GM21367 (cell line): ENCODE measurements at regions not wholly inside any gene's neighbourhood (a gene's known extent, or its start where the extent isn't known, plus 50 kb on each side); places are given as distances from the start of the nearest gene placed in this dataset.
"Not testable (repeated sequence)": the region's sequence is repeated elsewhere in the genome, so short reads cannot be mapped to it uniquely, and the experiment has no call there.

Experiments used
- ATAC-seq: cut with Tn5 transposase; IDR thresholded peaks from one replicate; pipeline ENCODE4 v1.9.1; 2021; ENCODE audit not compliant: unreplicated experiment

DNA sequence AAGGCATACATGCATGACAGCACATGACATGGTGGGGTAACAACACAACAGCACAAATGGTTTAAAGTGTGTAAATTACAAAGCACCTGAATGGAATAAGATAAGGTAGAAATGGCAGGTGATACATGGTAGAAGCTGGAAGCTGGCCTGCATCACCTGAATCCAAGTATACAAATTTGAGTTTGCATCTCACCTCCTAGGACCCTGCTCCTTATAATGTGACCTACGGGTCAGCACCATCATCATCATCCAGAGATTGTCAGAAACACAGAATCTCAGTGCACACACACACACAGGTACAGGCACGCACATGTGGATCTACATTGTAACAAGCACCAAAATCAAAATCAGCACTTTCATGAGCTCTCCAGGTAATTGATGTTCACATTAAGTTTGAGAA is 1048.2 kb upstream of the AUTS2 start:
- no peak for ATAC-seq

GRCh38 chr7:68550635-68551034 is 1047.6 kb upstream of the AUTS2 start:
- ATAC-seq: no peak

GRCh38 chr7:68556537-68556936 is 1041.7 kb upstream of the AUTS2 start:
- no peak for ATAC-seq

GRCh38 chr7:68559518-68559917 is 1038.8 kb upstream of the AUTS2 start:
- no peak for ATAC-seq

DNA sequence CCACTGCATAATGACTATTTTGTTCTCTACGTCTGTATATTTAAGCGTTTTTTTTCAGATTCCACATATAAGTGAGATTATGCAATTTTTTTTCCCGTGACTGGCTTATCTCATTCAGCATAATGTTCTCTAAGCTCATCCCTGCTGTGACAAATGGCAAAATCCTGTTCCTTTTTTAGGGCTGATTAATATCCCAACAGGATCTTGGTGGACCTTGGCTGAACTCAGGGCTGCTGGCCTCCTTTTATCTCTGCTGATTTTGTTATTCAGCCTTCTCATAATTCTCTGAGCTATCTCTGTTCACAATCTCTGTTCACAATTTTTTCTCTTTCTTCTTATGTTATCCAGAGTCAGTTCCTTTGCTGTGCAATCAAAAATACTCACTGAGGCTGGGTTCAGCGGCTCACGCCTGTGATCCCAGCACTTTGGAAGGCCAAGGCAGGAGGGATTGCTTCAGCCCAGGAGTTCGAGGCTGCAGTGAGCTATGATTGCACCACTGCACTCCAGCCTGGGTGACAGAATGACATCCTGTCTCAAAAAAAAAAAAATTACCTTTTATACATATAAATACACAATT is 1035.9 kb upstream of the AUTS2 start:
- ATAC-seq: no peak

DNA sequence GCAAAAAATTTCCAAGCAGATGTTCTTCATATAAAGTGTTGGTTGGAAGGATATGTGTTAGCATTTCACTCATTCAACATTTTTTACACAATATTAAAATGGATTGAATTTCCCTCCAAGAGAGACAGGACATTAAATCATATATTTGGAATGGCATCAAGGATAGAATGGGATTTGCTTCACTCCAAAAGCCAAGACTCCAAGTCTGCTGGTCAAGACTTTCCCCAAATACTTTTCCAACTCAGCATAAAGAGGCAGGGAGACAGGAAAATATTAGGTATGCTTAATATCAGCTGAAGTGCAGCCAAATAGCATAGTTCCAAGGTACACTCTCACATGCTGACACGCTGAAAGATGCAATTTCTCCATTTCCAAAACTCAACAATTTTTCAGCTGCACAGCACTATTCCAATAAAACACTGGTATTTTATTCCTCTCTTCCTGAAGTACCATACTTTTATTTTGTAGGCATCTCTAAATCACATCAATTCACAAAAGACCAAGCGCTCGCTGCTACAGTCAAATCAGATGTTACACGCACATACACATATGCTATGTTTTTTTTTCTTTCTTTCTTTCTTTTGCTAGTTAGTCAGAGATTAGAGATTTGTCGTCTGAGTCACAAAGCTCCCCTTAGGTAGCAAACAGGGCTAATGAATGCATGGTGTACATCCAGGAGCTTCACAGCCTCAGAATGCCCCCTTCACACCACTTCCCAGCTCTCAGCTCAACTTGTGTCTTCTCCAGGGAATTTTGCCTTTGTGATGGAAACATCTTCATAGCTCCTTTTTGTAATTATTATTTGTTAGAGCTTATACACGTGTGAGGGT is 1033.8 kb upstream of the AUTS2 start:
- ATAC-seq: no peak

DNA sequence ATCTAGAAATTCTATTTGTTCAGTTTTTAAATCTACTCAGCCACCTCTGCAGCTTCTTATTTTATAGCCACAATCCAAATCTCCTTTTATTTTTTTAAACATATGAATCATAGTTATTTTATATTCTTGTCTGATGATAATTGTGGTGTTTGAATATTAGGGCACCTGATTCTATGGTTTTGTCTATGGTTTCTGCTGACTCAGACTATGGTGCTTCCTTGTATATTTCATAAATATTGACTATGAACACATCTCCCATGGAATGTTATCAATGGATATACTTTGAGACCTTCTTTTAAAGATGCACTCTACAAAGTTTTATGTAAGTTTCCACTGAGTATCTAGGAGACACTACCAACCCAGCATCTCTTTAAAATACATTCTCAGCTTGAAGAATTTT is 1027.0 kb upstream of the AUTS2 start:
- no peak for ATAC-seq

DNA sequence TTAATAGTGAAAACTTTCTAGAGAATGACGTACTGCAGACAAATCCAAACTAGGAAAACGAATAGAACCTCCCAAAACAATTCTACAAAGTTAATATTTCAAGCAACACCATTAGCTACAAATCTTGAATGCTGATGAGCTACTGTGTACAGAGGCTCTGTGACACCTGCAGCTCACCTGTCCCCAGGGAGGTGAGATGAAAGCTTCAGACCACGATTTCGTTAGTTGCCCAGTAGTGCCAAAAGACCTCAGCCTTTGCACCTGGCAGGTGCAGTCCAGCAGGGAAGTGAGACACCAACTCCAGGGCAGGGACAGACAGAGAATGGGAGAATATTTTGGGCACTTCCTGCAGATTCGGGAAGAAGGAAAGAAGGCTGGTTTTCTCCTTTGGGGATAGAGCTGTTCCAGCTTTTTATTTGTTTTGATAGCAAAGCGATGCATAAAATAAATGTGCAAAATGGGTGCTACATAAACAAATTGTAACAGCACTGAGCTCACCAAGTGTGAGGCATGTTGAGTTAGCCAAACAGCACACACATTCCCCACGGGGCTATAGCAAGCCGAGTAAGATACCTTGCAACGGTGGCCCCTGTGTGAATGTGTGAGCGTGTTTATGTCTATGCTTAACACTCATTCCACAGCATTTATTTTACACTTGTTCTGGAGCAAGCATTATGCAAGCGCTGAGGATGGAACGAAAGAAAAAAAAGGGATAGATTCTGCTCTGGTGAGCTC is 1024.8 kb upstream of the AUTS2 start:
- no peak for ATAC-seq

DNA sequence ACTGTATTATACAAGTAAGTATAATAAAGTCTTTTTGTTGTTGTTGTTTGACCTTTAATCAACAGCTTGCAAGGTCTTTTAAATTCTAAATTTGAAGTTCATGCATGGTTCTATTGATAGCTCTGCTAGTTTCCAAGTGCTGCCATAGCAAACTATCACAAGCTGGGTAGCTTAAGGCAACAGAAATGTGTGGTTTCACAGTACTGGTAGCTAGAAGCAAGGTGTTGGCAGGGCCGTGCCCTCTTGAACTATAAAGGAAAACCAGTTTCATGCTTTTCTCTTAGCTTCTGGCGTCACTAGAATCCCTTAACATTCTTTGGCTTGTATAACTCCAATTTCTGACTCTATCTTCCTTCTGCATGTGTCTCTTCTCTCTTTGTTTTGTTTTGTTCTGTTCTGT is 1021.9 kb upstream of the AUTS2 start:
- no peak for ATAC-seq

GRCh38 chr7:68581417-68581816 is 1016.9 kb upstream of the AUTS2 start:
- ATAC-seq: no peak

GRCh38 chr7:68587599-68587998 is 1010.7 kb upstream of the AUTS2 start:
- no peak for ATAC-seq

DNA sequence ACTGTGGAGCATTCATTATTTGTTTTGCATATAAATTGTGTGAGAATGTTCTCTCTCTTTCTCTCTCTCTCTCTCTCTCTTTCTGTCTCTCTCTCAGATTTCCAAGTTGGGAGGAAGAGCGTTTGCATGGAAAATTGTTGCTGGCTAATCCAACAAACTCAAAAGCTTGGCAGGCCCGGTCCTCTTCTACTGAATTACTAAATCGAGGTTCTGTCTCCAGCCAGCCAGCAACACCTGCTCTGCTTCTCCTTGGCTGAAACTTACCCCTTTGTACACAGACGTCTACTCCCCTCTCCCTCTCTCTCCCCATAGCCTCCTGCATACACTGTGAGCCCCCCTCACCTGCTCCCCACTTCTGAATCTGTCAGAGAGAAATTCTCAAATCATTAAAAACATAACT is 996.4 kb upstream of the AUTS2 start:
- ATAC-seq: no peak

DNA sequence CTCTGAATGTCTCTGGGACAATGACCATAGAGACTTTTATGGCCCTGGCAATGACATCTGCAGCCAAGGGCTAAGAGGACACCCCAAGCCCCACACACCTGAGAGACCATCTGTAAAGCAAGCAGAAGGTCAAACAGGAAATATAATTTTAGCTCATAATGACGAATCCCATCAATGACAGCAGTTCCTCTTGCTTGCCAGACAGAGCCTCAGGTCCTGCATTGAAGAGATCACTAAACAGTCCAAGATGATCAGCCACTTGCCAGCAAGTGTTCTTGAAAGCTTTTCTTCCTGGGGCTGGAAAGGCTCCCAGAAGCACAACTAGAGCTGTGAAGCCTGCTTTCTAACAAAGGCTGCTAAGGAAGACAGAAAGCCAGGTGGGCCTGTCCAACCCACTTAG is 993.7 kb upstream of the AUTS2 start:
- no peak for ATAC-seq

- no peak for ATAC-seq
Measured at GRCh38 chr7:68610701-68611100, 987.6 kb upstream of the AUTS2 start.

GRCh38 chr7:68613405-68613804 is 984.9 kb upstream of the AUTS2 start:
- ATAC-seq: no peak

GRCh38 chr7:68613897-68614296 is 984.4 kb upstream of the AUTS2 start:
- ATAC-seq: no peak

- no peak for ATAC-seq
Measured at GRCh38 chr7:68619526-68619925, 978.7 kb upstream of the AUTS2 start.

DNA sequence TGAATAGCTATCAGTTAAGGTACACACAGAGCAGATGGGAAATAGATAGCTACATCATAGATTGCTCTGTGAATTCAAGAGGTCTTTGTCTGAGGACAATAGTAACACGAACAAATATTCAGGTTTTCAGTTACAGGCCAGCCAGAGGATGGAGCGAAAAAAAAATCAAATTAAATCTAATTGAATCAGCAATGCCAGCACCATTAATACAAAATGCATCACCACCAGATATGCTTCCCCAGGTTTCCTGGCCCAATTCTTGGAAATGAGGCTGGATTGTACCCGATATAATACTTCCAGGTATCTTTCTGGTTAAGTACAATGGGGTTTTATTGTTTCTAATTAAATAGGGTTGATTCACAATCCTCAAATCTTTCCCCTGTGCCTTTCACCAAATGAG is 975.8 kb upstream of the AUTS2 start:
- ATAC-seq: no peak

GRCh38 chr7:68623030-68623429 is 975.2 kb upstream of the AUTS2 start:
- ATAC-seq: no peak

- no peak for ATAC-seq
Measured at GRCh38 chr7:68627247-68627864, 970.9 kb upstream of the AUTS2 start.

DNA sequence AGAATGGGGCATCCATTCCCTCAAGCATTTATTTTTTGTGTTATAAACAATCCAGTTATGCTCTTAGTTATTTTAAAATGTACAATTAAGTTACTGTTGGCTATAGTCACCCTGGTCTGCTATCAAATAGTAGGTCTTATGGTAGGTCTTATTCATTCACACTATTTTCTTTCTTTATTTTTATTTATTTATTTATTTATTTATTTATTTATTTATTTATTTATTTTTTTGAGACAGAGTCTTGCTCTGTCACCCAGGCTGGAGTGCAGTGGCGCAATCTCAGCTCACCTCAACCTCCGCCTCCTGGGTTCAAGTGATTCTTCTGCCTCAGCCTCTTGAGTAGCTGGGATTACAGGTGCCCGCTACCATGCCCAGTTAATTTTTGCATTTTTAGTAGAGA is 967.4 kb upstream of the AUTS2 start:
- ATAC-seq: not testable (repeated sequence)

GRCh38 chr7:68640103-68640502 is 958.2 kb upstream of the AUTS2 start:
- no peak for ATAC-seq
